HG03521 (cell line): ENCODE measurements at regions not wholly inside any gene's neighbourhood (a gene's known extent, or its start where the extent isn't known, plus 50 kb on each side); places are given as distances from the start of the nearest gene placed in this dataset.
"Not testable (repeated sequence)": the region's sequence is repeated elsewhere in the genome, so short reads cannot be mapped to it uniquely, and the experiment has no call there.

Source experiments
- ATAC-seq: cut with Tn5 transposase; IDR thresholded peaks from one replicate; pipeline ENCODE4 v1.9.1; 2021; ENCODE audit warnings: mild to moderate bottlenecking, moderate library complexity; ENCODE audit not compliant: unreplicated experiment

DNA sequence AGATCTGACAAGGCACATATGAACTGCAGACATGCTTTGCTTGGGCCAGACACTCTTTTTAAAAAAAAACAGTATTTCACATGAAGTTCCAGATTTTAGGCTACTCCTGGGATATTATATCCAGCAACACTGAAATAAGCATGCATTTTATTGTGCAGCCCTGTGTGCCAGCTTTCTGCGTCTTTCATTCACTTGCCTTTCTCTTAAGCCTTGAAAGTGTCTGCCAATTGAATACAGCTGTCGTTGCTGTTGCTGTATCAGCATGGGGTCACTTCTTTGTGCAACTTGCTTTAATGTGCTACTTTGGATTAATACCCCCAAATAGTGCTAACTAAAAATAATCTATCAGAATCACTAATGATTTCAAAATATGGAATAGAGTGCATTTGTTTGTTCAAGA lies 657.8 kb downstream of the SLITRK6 start:
- no peak for ATAC-seq

DNA sequence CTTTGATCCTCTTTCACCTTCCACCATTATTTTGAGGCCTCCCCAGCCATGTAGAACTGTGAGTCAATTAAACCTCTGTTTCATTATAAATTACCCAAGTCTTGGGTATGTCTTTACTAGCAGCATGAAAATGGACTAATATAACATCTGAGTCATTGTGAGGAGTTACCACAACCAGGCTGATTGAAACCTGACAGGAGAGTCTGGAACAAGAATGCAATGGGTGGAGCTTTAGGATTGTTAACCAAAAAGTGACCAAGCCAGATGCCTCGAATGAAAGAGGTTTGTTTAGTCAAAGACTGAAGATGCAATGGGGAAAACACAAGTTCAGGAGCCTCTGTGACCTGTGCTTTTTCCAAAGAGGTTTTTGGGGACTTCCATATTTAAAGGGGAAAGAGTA lies 659.0 kb downstream of the SLITRK6 start:
- no peak for ATAC-seq

DNA sequence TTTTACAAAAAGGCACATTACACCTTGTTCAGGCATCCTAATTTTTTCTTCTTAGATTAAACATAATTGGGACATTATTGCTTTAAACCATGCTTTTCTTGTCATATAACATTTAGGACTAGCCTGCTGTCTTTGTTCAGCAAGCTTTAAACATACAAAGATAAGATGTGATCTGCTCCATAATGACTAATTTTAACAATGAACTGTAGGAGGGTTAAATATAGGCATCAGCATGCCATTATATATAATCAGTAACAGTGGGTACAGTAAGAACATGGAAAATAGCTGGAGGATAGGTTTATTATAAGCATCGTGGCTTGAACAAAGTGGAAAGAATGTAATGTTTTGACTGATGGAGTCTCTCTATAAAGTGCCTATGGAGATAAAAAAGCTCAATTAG lies 661.7 kb downstream of the SLITRK6 start:
- no peak for ATAC-seq

DNA sequence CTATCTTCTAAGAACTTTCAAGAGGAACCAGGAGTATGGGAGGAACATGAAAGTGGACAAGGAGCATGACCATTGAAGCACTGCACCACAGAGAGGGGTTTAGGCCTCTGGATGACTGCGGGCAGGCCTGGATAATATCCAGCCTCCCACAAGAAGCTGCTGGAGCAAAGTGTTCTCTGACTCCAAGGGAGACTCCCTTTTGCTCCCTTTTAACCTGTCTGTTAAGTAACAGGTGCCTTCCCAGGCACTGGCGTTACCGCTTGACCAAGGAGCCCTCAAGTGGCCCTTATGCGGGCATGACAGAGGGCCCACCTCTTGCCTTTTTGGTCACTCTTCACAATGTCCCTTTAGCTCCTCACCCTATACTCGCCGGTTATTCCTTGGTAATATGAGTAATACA lies 666.2 kb downstream of the SLITRK6 start:
- ATAC-seq, result no peak

GRCh38 chr13:85123501-85123900 lies 675.7 kb downstream of the SLITRK6 start:
- ATAC-seq, result not testable (repeated sequence)

GRCh38 chr13:85108356-85108755 lies 690.9 kb downstream of the SLITRK6 start:
- no peak for ATAC-seq

- ATAC-seq, result no peak
Measured at GRCh38 chr13:85099245-85099644, 700.0 kb downstream of the SLITRK6 start.

DNA sequence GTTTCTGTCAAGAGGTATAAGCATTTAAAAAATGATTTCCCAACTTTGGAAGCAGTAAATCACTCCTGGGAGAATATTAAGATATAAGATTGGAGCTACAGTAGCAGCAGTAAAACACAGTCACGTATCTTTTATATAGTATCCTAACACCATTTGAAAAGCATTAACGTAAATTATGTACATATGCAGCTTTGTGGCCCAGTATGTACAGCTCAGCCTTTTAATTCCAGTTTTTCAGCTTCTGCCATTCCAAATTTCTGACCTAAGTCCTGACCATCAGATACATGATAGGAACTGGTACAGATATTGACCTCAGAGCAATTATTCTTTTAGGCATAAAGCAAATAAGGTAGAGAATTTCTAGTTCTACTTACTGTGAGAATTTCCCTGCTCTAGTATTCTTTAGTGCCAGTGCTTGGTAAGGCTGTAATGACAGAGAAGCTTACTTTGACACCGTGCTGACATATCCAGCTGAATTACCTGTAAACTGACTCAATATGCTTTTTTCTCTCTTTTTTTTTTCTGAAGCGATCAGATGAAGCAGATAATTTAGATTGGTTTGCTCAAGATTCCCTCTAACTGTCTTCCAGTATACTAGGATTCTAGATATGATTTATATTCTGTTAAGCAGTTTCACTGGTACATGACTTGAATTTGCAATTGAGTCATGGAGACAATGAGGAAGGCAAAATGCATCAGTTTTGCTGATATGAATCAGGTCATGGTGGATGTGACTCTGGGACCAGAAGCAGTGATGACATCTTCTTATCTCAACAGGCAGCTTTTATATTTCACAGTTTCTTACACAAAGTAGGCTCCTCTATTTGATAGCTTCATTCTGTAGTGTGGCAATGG lies 703.6 kb downstream of the SLITRK6 start:
- ATAC-seq, result no peak

DNA sequence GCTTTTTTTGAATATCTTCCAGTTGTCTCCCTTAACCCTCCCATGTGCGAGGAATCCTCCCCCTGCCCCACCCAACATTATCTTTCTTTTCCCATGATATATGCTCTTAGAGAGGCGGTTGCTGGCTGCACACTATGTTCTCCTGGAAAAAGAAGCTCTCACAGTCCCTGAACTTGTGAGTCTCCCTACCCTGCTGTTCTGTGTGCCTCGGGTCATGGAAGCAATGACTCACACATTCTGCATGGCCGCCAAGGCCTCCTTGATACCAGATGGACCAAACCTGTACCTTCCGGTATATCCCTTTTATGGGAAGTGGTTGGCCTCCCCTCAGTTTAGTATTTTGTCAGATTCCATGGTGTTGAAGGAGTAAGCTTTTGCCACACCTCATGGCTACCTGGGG lies 705.4 kb downstream of the SLITRK6 start:
- ATAC-seq, result no peak

DNA sequence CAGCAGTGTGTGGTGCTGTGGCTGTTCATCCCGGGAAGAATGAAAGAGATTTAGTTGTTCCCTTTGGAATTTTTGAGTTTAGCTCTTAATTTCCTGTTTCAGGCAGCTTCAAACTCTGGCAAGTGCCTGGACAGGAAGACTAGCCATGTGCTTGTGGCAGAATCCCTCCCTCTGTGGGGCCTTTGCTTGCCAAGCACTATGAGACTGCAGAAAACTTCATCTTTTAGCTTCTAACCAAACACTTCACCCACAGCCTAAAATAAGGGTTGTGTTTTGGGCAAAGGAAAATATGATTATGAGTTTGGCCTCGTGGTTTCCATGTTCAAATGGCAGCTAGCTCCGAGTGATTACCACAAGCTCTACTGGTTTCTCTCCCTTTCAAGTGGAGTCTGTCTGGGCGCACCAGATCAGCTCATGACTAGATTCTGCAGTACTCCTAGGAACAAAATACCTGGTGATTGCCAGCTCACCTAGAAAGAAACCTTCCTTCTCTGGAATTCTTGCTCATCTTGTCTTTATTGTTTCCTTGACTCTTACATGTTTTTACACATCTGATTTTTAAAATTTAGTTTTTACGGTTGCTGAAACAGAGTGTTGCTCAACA lies 707.5 kb downstream of the SLITRK6 start:
- ATAC-seq, result no peak

- no peak for ATAC-seq
Measured at GRCh38 chr13:85089186-85089585, 710.0 kb downstream of the SLITRK6 start.

DNA sequence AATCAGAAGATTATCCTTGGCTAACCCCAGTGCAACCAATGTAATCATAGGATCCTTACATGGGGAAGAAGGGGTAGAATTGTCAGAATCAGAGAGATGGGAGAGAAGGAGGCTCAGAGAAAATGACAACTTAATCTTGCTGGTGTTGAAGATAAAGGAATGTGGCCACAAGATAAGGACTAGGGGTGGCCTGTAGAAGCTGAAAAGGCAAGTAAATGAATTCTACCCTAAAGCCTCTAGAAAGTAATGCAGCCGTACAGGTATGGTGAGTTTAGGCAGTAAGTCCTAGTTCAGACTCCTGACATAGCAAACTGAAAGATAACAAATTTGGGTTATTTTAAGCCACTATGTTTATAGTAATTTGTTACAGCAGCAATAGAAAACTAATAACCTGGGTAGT lies 718.5 kb downstream of the SLITRK6 start:
- no peak for ATAC-seq

DNA sequence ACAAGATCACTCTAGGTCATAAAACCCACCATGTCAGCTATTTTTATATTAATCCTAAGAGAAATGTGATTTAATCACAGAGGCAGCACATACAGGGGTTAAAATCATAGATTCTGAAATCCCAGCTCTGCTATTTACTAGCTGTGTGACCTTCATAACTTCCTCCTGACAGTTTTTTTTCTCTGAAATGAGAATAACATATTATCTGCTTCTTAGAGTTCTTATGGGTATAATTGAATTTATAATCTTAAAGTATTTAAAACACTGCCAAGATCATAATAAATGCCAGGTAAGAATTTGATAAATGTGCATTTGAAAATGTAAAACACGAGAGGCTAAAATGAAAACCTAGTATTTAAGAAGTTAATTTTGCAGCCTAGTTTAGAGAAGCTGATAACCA lies 722.9 kb downstream of the SLITRK6 start:
- no peak for ATAC-seq

DNA sequence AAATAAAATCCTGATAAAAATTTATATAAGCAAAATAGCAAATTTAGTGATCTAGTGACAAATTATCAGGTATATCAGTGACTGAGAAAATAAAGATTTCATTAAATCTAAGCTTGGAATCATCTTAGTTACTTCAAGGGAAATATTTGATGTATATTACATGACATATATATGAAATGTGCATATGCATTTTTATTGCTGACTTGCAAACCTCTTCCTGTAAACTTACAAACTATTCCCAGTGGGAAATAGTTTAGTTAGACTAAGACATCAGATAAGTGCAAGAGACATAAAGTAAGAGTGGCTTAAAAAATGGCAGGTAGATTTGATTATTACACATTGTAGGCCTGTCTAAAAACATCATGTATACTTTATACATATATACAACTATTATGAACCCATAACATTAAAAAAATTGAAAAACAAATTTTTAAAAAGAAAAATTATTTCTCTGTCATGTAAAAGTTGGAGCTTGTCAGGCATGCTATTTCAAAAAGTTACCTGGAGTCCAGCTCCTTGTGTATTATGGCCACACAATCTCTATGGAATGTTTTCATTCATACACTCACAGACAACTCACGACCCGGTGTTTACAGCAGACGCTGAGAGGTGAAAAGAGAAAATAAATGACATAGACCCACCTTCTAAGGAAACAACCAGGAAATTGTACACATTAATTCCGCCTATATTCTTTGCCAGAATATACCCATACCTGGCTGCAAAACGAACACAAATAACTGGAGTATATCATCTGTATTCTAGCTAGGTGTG lies 724.5 kb downstream of the SLITRK6 start:
- ATAC-seq, result no peak

DNA sequence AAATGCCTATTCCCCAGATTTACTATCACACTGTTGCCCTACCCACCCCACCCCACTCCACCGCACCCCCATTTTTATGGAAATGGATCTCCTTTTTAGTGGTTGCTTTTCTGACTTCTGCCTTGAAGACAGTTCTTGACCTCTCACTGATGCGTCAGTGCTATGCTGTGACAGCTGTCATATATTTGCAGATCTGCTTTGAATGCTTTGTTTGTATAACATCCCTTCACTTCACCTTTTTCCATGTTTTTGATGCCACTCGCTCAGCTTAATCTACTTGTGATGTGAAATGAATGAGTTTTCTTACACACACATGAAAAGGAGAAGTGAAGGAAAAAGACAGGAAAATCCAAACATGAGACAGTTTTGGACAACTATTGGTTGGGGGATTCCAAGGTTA lies 731.0 kb downstream of the SLITRK6 start:
- no peak for ATAC-seq

- ATAC-seq, result no peak
Measured at GRCh38 chr13:85040215-85040614, 759.0 kb downstream of the SLITRK6 start.

DNA sequence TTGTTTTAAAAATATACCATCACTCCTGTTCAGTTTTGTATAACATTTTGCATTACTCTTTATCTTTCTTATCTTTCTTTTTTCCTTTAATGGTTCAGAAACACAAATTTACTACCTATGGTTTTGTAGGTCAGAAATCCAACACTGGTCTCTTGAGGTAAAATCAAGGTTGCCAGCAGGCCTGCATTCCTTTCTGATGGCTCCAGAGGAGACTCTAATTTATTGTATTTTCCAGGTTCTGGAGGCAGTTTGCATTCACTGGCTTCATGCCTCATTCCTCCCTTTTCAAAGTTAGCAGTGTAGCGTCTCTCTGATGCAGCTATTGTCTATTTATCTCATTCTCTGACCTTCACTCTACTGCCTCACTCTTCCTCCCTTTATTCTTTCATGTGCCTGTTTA lies 767.4 kb downstream of the SLITRK6 start:
- ATAC-seq, result no peak

- no peak for ATAC-seq
Measured at GRCh38 chr13:85028035-85028434, 771.2 kb downstream of the SLITRK6 start.

DNA sequence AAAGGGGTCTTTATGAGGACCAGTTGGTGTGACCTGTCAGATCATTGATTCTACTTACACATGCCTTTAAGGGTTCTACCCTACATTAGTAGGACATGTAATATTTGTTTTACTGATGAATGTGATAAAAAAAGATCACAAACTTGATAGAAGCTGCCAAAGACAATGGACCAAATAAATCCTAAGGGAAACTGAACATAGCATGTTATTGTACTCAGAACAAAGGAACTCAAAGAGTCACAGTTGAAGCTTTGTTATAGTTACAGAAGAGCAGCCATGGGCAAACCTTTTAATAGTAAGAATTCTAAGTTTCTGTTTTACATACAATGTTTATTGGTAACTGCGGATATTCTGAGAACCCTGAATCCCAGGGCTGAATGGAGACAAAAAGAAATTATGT lies 780.1 kb downstream of the SLITRK6 start:
- ATAC-seq, result no peak

- ATAC-seq, result no peak
Measured at GRCh38 chr13:85013006-85013405, 786.2 kb downstream of the SLITRK6 start.

GRCh38 chr13:85009447-85009846 lies 789.8 kb downstream of the SLITRK6 start:
- no peak for ATAC-seq

DNA sequence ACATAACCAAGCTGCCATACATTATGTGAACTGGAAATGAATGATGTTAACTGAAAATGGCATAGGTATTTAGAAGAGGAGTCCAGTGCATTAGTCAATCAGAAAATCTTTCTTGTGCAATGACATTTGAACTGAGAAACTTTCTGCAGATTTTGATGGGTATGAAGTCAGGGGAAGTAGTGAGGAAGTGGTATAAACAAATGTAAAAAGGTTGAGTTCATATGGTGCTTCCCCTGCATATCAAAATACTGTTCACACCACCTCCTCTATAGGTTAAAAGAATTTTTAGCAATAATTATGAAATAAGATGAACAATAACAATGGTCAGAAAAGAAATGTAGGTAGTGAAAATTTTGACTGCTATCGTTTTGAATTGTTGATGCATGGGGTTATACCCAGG lies 800.0 kb downstream of the SLITRK6 start:
- ATAC-seq, result no peak
